NB4 (cell line): ENCODE measurements at regions not wholly inside any gene's neighbourhood (a gene's known extent, or its start where the extent isn't known, plus 50 kb on each side); places are given as distances from the start of the nearest gene placed in this dataset.

Source experiments
- MYC ChIP-seq: IDR thresholded peaks from 2 replicates; pipeline ENCODE4 v1.6.1; 2011; ENCODE audit warnings: low read depth, low read length
- POLR2A ChIP-seq: IDR thresholded peaks from 2 replicates; pipeline ENCODE4 v1.6.1; 2011; ENCODE audit warnings: mild to moderate bottlenecking; ENCODE audit not compliant: insufficient read length; ENCODE audit errors: extremely low read depth
- TF ChIP-seq, protein P1 (sequence below): IDR thresholded peaks from one replicate; pipeline ENCODE4 v1.5.1; 2012; ENCODE audit warnings: low read depth, low read length
- TF ChIP-seq, protein P2 (sequence below): IDR thresholded peaks from 2 replicates; pipeline ENCODE4 v1.6.1; 2011; ENCODE audit warnings: low read depth, low read length

DNA sequence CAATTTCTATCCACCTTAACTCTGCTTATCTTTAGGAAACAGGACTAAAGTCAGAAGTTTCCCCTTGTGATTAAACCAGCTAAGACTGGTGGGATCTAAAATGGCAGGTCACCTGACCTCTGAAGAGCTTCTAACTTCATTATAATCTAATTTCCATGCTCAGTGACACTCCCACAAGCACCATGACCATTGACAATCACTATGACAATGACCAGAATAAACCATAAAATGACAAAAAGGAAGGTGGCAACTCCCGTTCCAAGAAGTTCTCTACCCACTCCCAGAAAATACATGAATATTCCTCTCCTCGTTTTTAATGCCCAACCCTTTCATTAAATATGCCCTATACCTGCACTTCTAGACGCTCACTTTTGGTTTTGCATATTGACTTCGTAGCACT lies 471.2 kb upstream of the CCDC54 start:
- TF ChIP-seq, protein P1, sequence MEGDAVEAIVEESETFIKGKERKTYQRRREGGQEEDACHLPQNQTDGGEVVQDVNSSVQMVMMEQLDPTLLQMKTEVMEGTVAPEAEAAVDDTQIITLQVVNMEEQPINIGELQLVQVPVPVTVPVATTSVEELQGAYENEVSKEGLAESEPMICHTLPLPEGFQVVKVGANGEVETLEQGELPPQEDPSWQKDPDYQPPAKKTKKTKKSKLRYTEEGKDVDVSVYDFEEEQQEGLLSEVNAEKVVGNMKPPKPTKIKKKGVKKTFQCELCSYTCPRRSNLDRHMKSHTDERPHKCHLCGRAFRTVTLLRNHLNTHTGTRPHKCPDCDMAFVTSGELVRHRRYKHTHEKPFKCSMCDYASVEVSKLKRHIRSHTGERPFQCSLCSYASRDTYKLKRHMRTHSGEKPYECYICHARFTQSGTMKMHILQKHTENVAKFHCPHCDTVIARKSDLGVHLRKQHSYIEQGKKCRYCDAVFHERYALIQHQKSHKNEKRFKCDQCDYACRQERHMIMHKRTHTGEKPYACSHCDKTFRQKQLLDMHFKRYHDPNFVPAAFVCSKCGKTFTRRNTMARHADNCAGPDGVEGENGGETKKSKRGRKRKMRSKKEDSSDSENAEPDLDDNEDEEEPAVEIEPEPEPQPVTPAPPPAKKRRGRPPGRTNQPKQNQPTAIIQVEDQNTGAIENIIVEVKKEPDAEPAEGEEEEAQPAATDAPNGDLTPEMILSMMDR = no peak
- TF ChIP-seq POLR2A (no peak), MYC (no peak)
- TF ChIP-seq, protein P2, sequence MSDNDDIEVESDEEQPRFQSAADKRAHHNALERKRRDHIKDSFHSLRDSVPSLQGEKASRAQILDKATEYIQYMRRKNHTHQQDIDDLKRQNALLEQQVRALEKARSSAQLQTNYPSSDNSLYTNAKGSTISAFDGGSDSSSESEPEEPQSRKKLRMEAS = no peak
